ENCODE measurements at regions not wholly inside any gene's neighbourhood (a gene's known extent, or its start where the extent isn't known, plus 50 kb on each side); places are given as distances from the start of the nearest gene placed in this dataset.

DNA sequence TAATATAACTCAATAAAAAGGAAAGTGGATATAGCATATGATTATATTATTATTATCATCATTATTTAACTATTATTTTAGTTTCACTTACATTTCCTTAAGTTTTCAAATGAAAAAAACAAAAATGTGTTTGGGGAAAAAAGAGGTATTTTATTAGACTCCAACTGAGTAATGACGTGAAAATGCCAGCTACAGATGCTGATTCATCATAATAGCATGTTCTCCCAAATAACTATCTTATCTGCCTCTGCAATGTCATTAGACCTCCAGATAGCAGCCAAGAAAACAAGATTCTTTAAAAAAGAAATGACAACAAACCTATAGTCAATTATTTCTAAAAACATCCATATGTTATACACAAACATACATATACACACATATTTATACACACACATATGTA lies 1071.9 kb upstream of the TMPRSS15 start:
- TF ChIP-seq, protein P1, sequence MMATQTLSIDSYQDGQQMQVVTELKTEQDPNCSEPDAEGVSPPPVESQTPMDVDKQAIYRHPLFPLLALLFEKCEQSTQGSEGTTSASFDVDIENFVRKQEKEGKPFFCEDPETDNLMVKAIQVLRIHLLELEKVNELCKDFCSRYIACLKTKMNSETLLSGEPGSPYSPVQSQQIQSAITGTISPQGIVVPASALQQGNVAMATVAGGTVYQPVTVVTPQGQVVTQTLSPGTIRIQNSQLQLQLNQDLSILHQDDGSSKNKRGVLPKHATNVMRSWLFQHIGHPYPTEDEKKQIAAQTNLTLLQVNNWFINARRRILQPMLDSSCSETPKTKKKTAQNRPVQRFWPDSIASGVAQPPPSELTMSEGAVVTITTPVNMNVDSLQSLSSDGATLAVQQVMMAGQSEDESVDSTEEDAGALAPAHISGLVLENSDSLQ (IDR thresholded peaks at IDR 0.05): no peak
- no peak for TF ChIP-seq FOXM1 (IDR thresholded peaks at IDR 0.05; ENCODE audit: borderline replicate concordance)
- TF ChIP-seq NFRKB (IDR thresholded peaks at IDR 0.05): no peak
- no peak for TF ChIP-seq TARDBP (IDR thresholded peaks at IDR 0.05)
- no peak for TF ChIP-seq SP1 (IDR thresholded peaks at IDR 0.05)
- TF ChIP-seq FOXK2 (IDR thresholded peaks at IDR 0.05): no peak
- no peak for TF ChIP-seq ELF4 (IDR thresholded peaks at IDR 0.05)
- no peak for TF ChIP-seq ARNT (IDR thresholded peaks at IDR 0.05)
- no peak for TF ChIP-seq SUZ12 (IDR thresholded peaks at IDR 0.05)
- TF ChIP-seq CTBP1 (IDR thresholded peaks at IDR 0.05; ENCODE audit: borderline replicate concordance): no peak
- no peak for TF ChIP-seq FOXA1 (IDR thresholded peaks at IDR 0.05)
- TF ChIP-seq HDGF (IDR thresholded peaks at IDR 0.05; ENCODE audit: borderline replicate concordance): no peak
- TF ChIP-seq BHLHE40 (IDR thresholded peaks at IDR 0.05; ENCODE audit: borderline replicate concordance): no peak

Measured in HEK293T (cell line).